Osteocyte (in vitro differentiated cells): ENCODE measurements at regions not wholly inside any gene's neighbourhood (a gene's known extent, or its start where the extent isn't known, plus 50 kb on each side); places are given as distances from the start of the nearest gene placed in this dataset.

Source experiments
- DNase-seq: peaks from one replicate; pipeline ENCODE4 v3.0.0; 2021; ENCODE audit warnings: mixed read lengths; ENCODE audit not compliant: unreplicated experiment; ENCODE audit errors: extremely low spot score
- H3K27ac Mint-ChIP-seq: one replicate; pipeline ENCODE4 v1.8.0; 2021; ENCODE audit warnings: mild to moderate bottlenecking, mixed read lengths; ENCODE audit not compliant: unreplicated experiment
- H3K27me3 Mint-ChIP-seq: one replicate; pipeline ENCODE4 v1.8.0; 2021; ENCODE audit warnings: mixed read lengths; ENCODE audit not compliant: unreplicated experiment
- H3K36me3 Mint-ChIP-seq: one replicate; pipeline ENCODE4 v1.8.0; 2021; ENCODE audit warnings: mixed read lengths; ENCODE audit not compliant: unreplicated experiment
- H3K4me1 Mint-ChIP-seq: one replicate; pipeline ENCODE4 v1.8.0; 2021; ENCODE audit warnings: mixed read lengths; ENCODE audit not compliant: unreplicated experiment
- H3K4me3 Mint-ChIP-seq: one replicate; pipeline ENCODE4 v1.8.0; 2021; ENCODE audit warnings: mild to moderate bottlenecking, moderate library complexity, mixed read lengths; ENCODE audit not compliant: unreplicated experiment
- H3K9me3 Mint-ChIP-seq: one replicate; pipeline ENCODE4 v1.8.0; 2021; ENCODE audit warnings: mixed read lengths; ENCODE audit not compliant: unreplicated experiment
- CTCF ChIP-seq: fragments of 200-600 bp; sonication (generic); IDR thresholded peaks from 2 replicates; pipeline ENCODE4 v1.5.0; 2021; ENCODE audit warnings: antibody characterized with exemption, mild to moderate bottlenecking, moderate library complexity

GRCh38 chr17:13407381-13407780, 194.3 kb downstream of the HS3ST3A1 start:
- H3K9me3 Mint-ChIP-seq: no peaks in the 10 kb centered on the region
- H3K27me3 Mint-ChIP-seq: no peaks in the 10 kb centered on the region
- no peak overlapping the region for H3K27ac Mint-ChIP-seq
- peaks cover 8% of the 10 kb centered on the region for H3K4me1 Mint-ChIP-seq
- H3K4me3 Mint-ChIP-seq: no peak overlapping the region
- no peak for DNase-seq
- peaks cover 2% of the 10 kb centered on the region for H3K36me3 Mint-ChIP-seq
- no peak for TF ChIP-seq CTCF

- Mint-ChIP-seq H3K4me1 (peaks cover 2% of the 10 kb centered on the region), H3K4me3 (no peak overlapping the region), H3K9me3 (no peaks in the 10 kb centered on the region), H3K36me3 (peaks cover 2% of the 10 kb centered on the region), H3K27ac (no peak overlapping the region), H3K27me3 (no peaks in the 10 kb centered on the region)
- no peak for DNase-seq
- TF ChIP-seq CTCF: no peak
Observed at GRCh38 chr17:13405807-13406206, 195.9 kb downstream of the HS3ST3A1 start.

GRCh38 chr17:13405080-13405479, 196.6 kb downstream of the HS3ST3A1 start:
- H3K4me3 Mint-ChIP-seq: no peak overlapping the region
- no peak for TF ChIP-seq CTCF
- no peak for DNase-seq
- no peaks in the 10 kb centered on the region for H3K4me1 Mint-ChIP-seq
- H3K9me3 Mint-ChIP-seq: no peaks in the 10 kb centered on the region
- no peak overlapping the region for H3K27ac Mint-ChIP-seq
- no peaks in the 10 kb centered on the region for H3K27me3 Mint-ChIP-seq
- peaks cover 2% of the 10 kb centered on the region for H3K36me3 Mint-ChIP-seq

GRCh38 chr17:13403982-13404946, 197.5 kb downstream of the HS3ST3A1 start:
- no peak for DNase-seq
- H3K9me3 Mint-ChIP-seq: no peaks in the 10 kb centered on the region
- H3K4me3 Mint-ChIP-seq: no peak overlapping the region
- H3K27me3 Mint-ChIP-seq: no peaks in the 10 kb centered on the region
- H3K4me1 Mint-ChIP-seq: no peaks in the 10 kb centered on the region
- H3K36me3 Mint-ChIP-seq: peaks cover 2% of the 10 kb centered on the region
- no peak for TF ChIP-seq CTCF
- no peak overlapping the region for H3K27ac Mint-ChIP-seq

GRCh38 chr17:13400491-13400890, 201.2 kb downstream of the HS3ST3A1 start:
- no peak for DNase-seq
- peaks cover 10% of the 10 kb centered on the region for H3K4me1 Mint-ChIP-seq
- H3K27me3 Mint-ChIP-seq: no peaks in the 10 kb centered on the region
- no peak overlapping the region for H3K27ac Mint-ChIP-seq
- peaks cover 2% of the 10 kb centered on the region for H3K36me3 Mint-ChIP-seq
- TF ChIP-seq CTCF: no peak
- no peak overlapping the region for H3K4me3 Mint-ChIP-seq
- H3K9me3 Mint-ChIP-seq: no peaks in the 10 kb centered on the region
